ENCODE measurements at regions not wholly inside any gene's neighbourhood (a gene's known extent, or its start where the extent isn't known, plus 50 kb on each side); places are given as distances from the start of the nearest gene placed in this dataset.

DNA sequence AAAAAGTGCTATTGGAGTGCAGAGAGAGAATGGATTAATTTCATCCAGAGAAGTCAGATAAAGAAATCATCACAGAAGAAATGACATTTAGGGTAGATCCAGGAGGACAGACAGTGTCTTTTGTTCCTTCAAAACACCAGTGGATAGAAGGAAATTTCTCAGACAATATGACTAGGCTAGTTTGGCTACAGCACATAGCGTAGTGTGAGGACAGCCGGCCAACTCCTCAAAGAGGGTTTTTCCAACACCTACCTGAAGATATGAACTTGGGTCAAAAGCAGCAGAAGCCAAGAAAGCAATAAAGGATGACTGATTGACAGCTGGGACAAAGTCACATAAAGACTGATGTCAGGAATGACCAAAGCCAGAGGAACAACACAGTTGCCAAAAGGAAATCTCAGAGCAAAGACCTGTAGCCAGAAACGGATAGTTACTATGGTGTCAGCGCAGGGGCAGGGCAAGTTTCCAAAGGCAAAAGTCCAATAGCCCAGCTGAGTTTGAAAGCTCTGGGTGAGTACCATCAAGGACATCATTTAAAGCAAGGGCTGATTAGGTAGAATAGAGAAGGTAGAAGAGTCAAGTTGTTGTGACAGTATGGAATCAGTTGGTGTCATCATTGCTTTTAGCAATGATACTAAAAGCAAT is 58.7 kb upstream of the PDE3A start:
- TF ChIP-seq POLR2AphosphoS5 (IDR thresholded peaks at IDR 0.05; ENCODE audit: low read depth, low read length) (no peak), POLR2A (IDR thresholded peaks at IDR 0.05; ENCODE audit: low read depth, low read length) (no peak), TAF1 (IDR thresholded peaks at IDR 0.05; ENCODE audit: borderline replicate concordance, low read depth, low read length) (no peak)

Data from GM12892 (cell line).